Kidney (tissue), 13 donors: ENCODE measurements at regions not wholly inside any gene's neighbourhood (a gene's known extent, or its start where the extent isn't known, plus 50 kb on each side); places are given as distances from the start of the nearest gene placed in this dataset.

Experiments
- DNase-seq, 5 donors: peaks; one replicate each; pipeline ENCODE4 v3.0.0-alpha.2; 2013 to 2020
- FAIRE-seq: peaks from 2 replicates; lab custom pipeline; 2012; peaks lifted over from hg19 to GRCh38; lab: Jason Lieb, UNC
- H3K27ac ChIP-seq, 2 donors: one replicate each; pipeline ENCODE4 v1.7.0; 2013; ENCODE audit warnings: low read depth in 2 of 2, low read length in 2 of 2, inconsistent platforms in 1 of 2
- H3K27me3 ChIP-seq: one replicate; pipeline ENCODE4 v1.7.1; 2013; ENCODE audit warnings: low read length, inconsistent platforms; ENCODE audit not compliant: control insufficient read depth, insufficient read depth
- H3K36me3 ChIP-seq, 3 donors: one replicate each; pipeline versions ENCODE4 v1.7.0 to v1.7.1; 2013; ENCODE audit warnings: low read length in 3 of 3, control low read depth in 1 of 3, inconsistent platforms in 1 of 3; ENCODE audit not compliant: insufficient read depth in 3 of 3, control insufficient read depth in 2 of 3
- H3K4me1 ChIP-seq, 3 donors: one replicate each; pipeline versions ENCODE4 v1.7.0 to v1.7.1; 2013; ENCODE audit warnings: low read length in 3 of 3, inconsistent platforms in 1 of 3, low read depth in 1 of 3; ENCODE audit not compliant: control insufficient read depth in 2 of 3, insufficient read depth in 2 of 3
- H3K4me3 ChIP-seq, 3 donors: one replicate each; pipeline versions ENCODE4 v1.7.0 to v1.8.1; 2013; ENCODE audit warnings: low read length in 3 of 3, control low read depth in 1 of 3, inconsistent platforms in 1 of 3
- H3K9ac ChIP-seq, 3 donors: one replicate each; pipeline versions ENCODE4 v1.7.0 to v1.7.1; 2013; ENCODE audit warnings: low read length in 3 of 3, control low read depth in 1 of 3, inconsistent platforms in 1 of 3
- H3K9me3 ChIP-seq, 3 donors: one replicate each; pipeline versions ENCODE4 v1.7.0 to v1.7.1; 2013; ENCODE audit warnings: low read length in 3 of 3, control low read depth in 1 of 3, inconsistent platforms in 1 of 3; ENCODE audit not compliant: control insufficient read depth in 2 of 3, insufficient read depth in 1 of 3
- CTCF ChIP-seq: IDR thresholded peaks from 3 replicates; pipeline ENCODE4 v1.5.1; 2012; ENCODE audit warnings: mild to moderate bottlenecking, moderate library complexity, borderline replicate concordance; ENCODE audit not compliant: insufficient read depth; ENCODE audit errors: extremely low read depth
- intact Hi-C: fragments of 100-400 bp; cut with DNase I; formaldehyde crosslinking; loops from one replicate; pipeline ENCODE4 v1.11.1; 2022
- donor health status: control.
- donor health status: control.
- donor health status: control.
- donor health status: control.
- donor health status: control.
- donor health status: DM: yes; HTN: yes; CAD: no.
- donor health status: Normal renal cell carcinoma (clear cell type).

- TF ChIP-seq CTCF: no peak
- Histone ChIP-seq H3K27me3 (no peaks in the 10 kb centered on the region), H3K4me3 (no peak overlapping the region), H3K27ac (no peak overlapping the region), H3K36me3 (no peaks in the 10 kb centered on the region), H3K9me3 (no peaks in the 10 kb centered on the region), H3K9ac (no peak overlapping the region), H3K4me1 (no peaks in the 10 kb centered on the region)
- intact Hi-C loops: no loop called here
- FAIRE-seq (no peak), DNase-seq (no peak)
Measured at GRCh38 chr18:5729983-5730699, 165.2 kb downstream of the TMEM200C start.

- Histone ChIP-seq H3K4me3 (no peak overlapping the region), H3K27me3 (no peaks in the 10 kb centered on the region), H3K4me1 (no peaks in the 10 kb centered on the region), H3K36me3 (no peaks in the 10 kb centered on the region), H3K27ac (no peak overlapping the region), H3K9me3 (no peaks in the 10 kb centered on the region), H3K9ac (no peak overlapping the region)
- FAIRE-seq: no peak
- DNase-seq: no peak
- intact Hi-C loops: no loop called here
- no peak for TF ChIP-seq CTCF
Measured at GRCh38 chr18:5728531-5728930, 166.8 kb downstream of the TMEM200C start.

GRCh38 chr18:5726011-5726410 lies 169.3 kb downstream of the TMEM200C start:
- Histone ChIP-seq H3K4me3 (no peak overlapping the region), H3K9me3 (no peaks in the 10 kb centered on the region), H3K36me3 (no peaks in the 10 kb centered on the region), H3K4me1 (no peaks in the 10 kb centered on the region), H3K27ac (no peak overlapping the region), H3K27me3 (no peaks in the 10 kb centered on the region), H3K9ac (no peak overlapping the region)
- FAIRE-seq (no peak), DNase-seq (no peak)
- intact Hi-C loops: no loop called here
- TF ChIP-seq CTCF: no peak

GRCh38 chr18:5721924-5722323 lies 173.4 kb downstream of the TMEM200C start:
- H3K36me3 ChIP-seq: no peaks in the 10 kb centered on the region
- no peaks in the 10 kb centered on the region for H3K9me3 ChIP-seq
- FAIRE-seq (no peak), DNase-seq (no peak)
- no peak overlapping the region for H3K9ac ChIP-seq
- H3K4me3 ChIP-seq: no peak overlapping the region
- H3K27ac ChIP-seq: no peak overlapping the region
- H3K4me1 ChIP-seq: no peaks in the 10 kb centered on the region
- no peak for TF ChIP-seq CTCF
- intact Hi-C loops: no loop called here
- no peaks in the 10 kb centered on the region for H3K27me3 ChIP-seq
